ENCODE measurements at regions not wholly inside any gene's neighbourhood (a gene's known extent, or its start where the extent isn't known, plus 50 kb on each side); places are given as distances from the start of the nearest gene placed in this dataset.

DNA sequence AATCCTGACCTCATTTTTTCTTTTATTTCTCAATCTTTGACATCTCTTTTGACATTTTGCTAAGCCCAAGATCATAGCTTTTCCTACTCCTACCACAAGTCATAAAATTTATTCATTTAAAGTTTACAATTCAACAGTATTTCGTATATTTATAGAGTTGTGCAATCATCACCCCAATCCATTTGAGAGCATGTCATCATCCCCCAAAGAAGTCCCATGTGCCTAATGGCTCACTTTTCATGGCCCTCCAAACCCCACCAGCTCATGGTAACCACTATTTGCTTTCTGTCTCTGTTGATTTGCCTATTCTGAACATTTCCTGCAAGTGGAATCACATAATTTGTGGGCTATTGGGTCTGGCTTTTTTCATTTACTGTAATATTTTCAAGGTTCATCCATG lies 52.5 kb upstream of the GLI3 start:
- Histone ChIP-seq H3K27ac (no peak overlapping the region), H3K27me3 (no peaks in the 10 kb centered on the region), H3K9me3 (no peaks in the 10 kb centered on the region), H3K36me3 (ENCODE audit: low read depth, missing control alignments) (no peaks in the 10 kb centered on the region), H3K4me3 (no peak overlapping the region), H3K4me1 (no peaks in the 10 kb centered on the region)
- intact Hi-C loops (cut with DNase I; ENCODE audit: low total_unique reads): no loop called here
- DNase-seq: no peak
- 85 to 97% methylated on average over 1 of the region's 1 CpG for WGBS, 2 donors
- no peak for TF ChIP-seq CTCF (IDR thresholded peaks at IDR 0.05)
- no peak for TF ChIP-seq POLR2A (IDR thresholded peaks at IDR 0.05)
